Transverse colon (tissue), 4 donors: ENCODE measurements at regions not wholly inside any gene's neighbourhood (a gene's known extent, or its start where the extent isn't known, plus 50 kb on each side); places are given as distances from the start of the nearest gene placed in this dataset.

Experiments used
- DNase-seq: peaks from one replicate; pipeline ENCODE4 v3.0.0-alpha.2; 2019
- H3K27ac ChIP-seq, 4 donors: fragments of 200-600 bp; sonication (generic); 2 replicates each; pipeline ENCODE4 v1.5.1; 2016 to 2018; ENCODE audit warnings: inconsistent platforms in 4 of 4
- H3K27me3 ChIP-seq: fragments of 200-600 bp; sonication (generic); 2 replicates; pipeline ENCODE4 v1.5.1; 2017; ENCODE audit warnings: inconsistent platforms
- H3K36me3 ChIP-seq, 4 donors: fragments of 200-600 bp; sonication (generic); 2 replicates each; pipeline ENCODE4 v1.5.1; 2017 to 2019; ENCODE audit warnings: inconsistent platforms in 4 of 4
- H3K4me1 ChIP-seq, 4 donors: fragments of 200-600 bp; sonication (generic); 2 replicates each; pipeline ENCODE4 v1.5.1; 2017 to 2020; ENCODE audit warnings: inconsistent platforms in 4 of 4
- H3K4me3 ChIP-seq, 4 donors: fragments of 200-600 bp; sonication (generic); 1 replicate in 1 of 4; 2 replicates in 3 of 4; pipeline versions ENCODE4 v1.5.1 to v1.6.1; 2017 to 2019; ENCODE audit warnings: inconsistent platforms in 4 of 4
- H3K9me3 ChIP-seq, 2 donors: fragments of 200-600 bp; sonication (generic); 2 replicates each; pipeline ENCODE4 v1.5.1; 2017 to 2019; ENCODE audit warnings: inconsistent platforms in 2 of 2
- CTCF ChIP-seq, 5 experiments: fragments of 200-600 bp in 3 of 5; fragments of 450-650 bp in 2 of 5; sonication (generic) in 3 of 5; IDR thresholded peaks; 1 replicate in 2 of 5; 2 replicates in 3 of 5; pipeline ENCODE4 v1.5.1; 2016 to 2017; ENCODE audit warnings: antibody characterized with exemption in 5 of 5, inconsistent platforms in 3 of 5, mild to moderate bottlenecking in 2 of 5, moderate library complexity in 1 of 5
- EP300 ChIP-seq: sonication (generic); formaldehyde crosslinking; IDR thresholded peaks from one replicate; pipeline ENCODE4 v1.6.1; 2017; ENCODE audit warnings: antibody characterized with exemption, low read depth
- POLR2A ChIP-seq: fragments of 450-650 bp; IDR thresholded peaks from one replicate; pipeline ENCODE4 v1.6.1; 2016; ENCODE audit warnings: antibody characterized with exemption, mild to moderate bottlenecking, moderate library complexity
- POLR2AphosphoS5 ChIP-seq, 3 donors: sonication (generic); formaldehyde crosslinking; IDR thresholded peaks; one replicate each; pipeline ENCODE4 v1.6.1; 2016; ENCODE audit warnings: antibody characterized with exemption in 3 of 3
- WGBS, 2 donors: methylation state at CpG; one replicate each; pipeline ENCODE4 v1.1.5; 2018; ENCODE audit warnings: low coverage in 1 of 2; 5-methylcytosine and 5-hydroxymethylcytosine counted together
- in situ Hi-C, 4 donors: fragments of 200-750 bp; cut with MboI; loops; one replicate each; pipeline versions ENCODE4 v1.15.0 to v1.15.1; 2017; ENCODE audit warnings: low sequenced_read_pairs in 3 of 4, low pct_ligation_motif_present in 1 of 4, low pct_unique_long_range_greater_than_20kb in 1 of 4
- intact Hi-C: fragments of 100-400 bp; cut with DNase I; formaldehyde crosslinking; loops from one replicate; pipeline ENCODE4 v1.15.1; 2023; ENCODE audit warnings: low total_unique reads

GRCh38 chr15:95606551-95606950 lies 723.9 kb upstream of the NR2F2 start:
- H3K9me3 ChIP-seq = no peaks in the 10 kb centered on the region
- H3K36me3 ChIP-seq = no peaks in the 10 kb centered on the region
- in situ Hi-C loops = no loop called here
- H3K4me3 ChIP-seq = no peak overlapping the region
- DNase-seq = no peak
- 91 to 96% methylated on average over 2 of the region's 2 CpGs for WGBS, 2 donors
- TF ChIP-seq POLR2A (no peak), EP300 (no peak), CTCF (IDR thresholded peaks at IDR 0.05) (no peak), POLR2AphosphoS5 (IDR thresholded peaks at IDR 0.05) (no peak)
- no peaks in the 10 kb centered on the region for H3K27me3 ChIP-seq
- no peak overlapping the region for H3K27ac ChIP-seq
- intact Hi-C loops = no loop called here
- H3K4me1 ChIP-seq = peaks cover 0 to 3% (median 0%) of the 10 kb centered on the region in 4 donors

GRCh38 chr15:95608371-95608770 lies 722.1 kb upstream of the NR2F2 start:
- 67 to 77% methylated on average over 4 of the region's 4 CpGs for WGBS, 2 donors

GRCh38 chr15:95609096-95609495 lies 721.4 kb upstream of the NR2F2 start:
- WGBS, 2 donors = 74 to 80% methylated on average over 3 of the region's 3 CpGs
- Histone ChIP-seq H3K4me1 (peaks cover 0 to 3% (median 0%) of the 10 kb centered on the region in 4 donors), H3K4me3 (no peak overlapping the region), H3K27ac (no peak overlapping the region), H3K9me3 (no peaks in the 10 kb centered on the region), H3K36me3 (no peaks in the 10 kb centered on the region), H3K27me3 (no peaks in the 10 kb centered on the region)
- DNase-seq = no peak
- TF ChIP-seq EP300 = no peak
- no peak for TF ChIP-seq POLR2A
- TF ChIP-seq CTCF (IDR thresholded peaks at IDR 0.05) = no peak
- no peak for TF ChIP-seq POLR2AphosphoS5 (IDR thresholded peaks at IDR 0.05)
- in situ Hi-C loops = no loop called here
- intact Hi-C loops = no loop called here

More at GRCh38 chr15:95608371-95608770, 722.1 kb upstream of the NR2F2 start:
- intact Hi-C loops (no loop called here), in situ Hi-C loops (no loop called here)
- Histone ChIP-seq H3K36me3 (no peaks in the 10 kb centered on the region), H3K4me1 (peaks cover 0 to 3% (median 0%) of the 10 kb centered on the region in 4 donors), H3K4me3 (no peak overlapping the region), H3K27ac (no peak overlapping the region), H3K9me3 (no peaks in the 10 kb centered on the region), H3K27me3 (no peaks in the 10 kb centered on the region)
- DNase-seq = no peak
- TF ChIP-seq CTCF (IDR thresholded peaks at IDR 0.05) = no peak

GRCh38 chr15:95610945-95611344 lies 719.6 kb upstream of the NR2F2 start:
- DNase-seq = no peak
- Histone ChIP-seq H3K36me3 (no peaks in the 10 kb centered on the region), H3K27me3 (no peaks in the 10 kb centered on the region), H3K9me3 (no peaks in the 10 kb centered on the region), H3K27ac (no peak overlapping the region), H3K4me3 (no peak overlapping the region), H3K4me1 (no peaks in the 10 kb centered on the region)
- intact Hi-C loops (no loop called here), in situ Hi-C loops (no loop called here)
- TF ChIP-seq EP300 = no peak
- TF ChIP-seq POLR2A = no peak
- TF ChIP-seq POLR2AphosphoS5 (IDR thresholded peaks at IDR 0.05) = no peak
- TF ChIP-seq CTCF (IDR thresholded peaks at IDR 0.05) = no peak
- 83 to 87% methylated on average over 1 to 2 of the region's 2 CpGs for WGBS, 2 donors
